HepG2 (cell line): ENCODE measurements at regions not wholly inside any gene's neighbourhood (a gene's known extent, or its start where the extent isn't known, plus 50 kb on each side); places are given as distances from the start of the nearest gene placed in this dataset.

Experiments
- ATAC-seq: fragments of 200-7000 bp; cut with Tn5 transposase; 3 replicates; pipeline ENCODE4 v1.9.1; 2020; ENCODE audit warnings: mild to moderate bottlenecking, moderate library complexity
- BruUV-seq: library from RNA; stranded (reverse); fragments of 400-500 nt; replicated peaks from 2 replicates; lab custom pipeline; 2021; lab: Mats Ljungman, UMichigan
- CTCF ChIA-PET: fragments of 300-600 bp; formaldehyde crosslinking; extraction: SDS; loops from one replicate; lab custom pipeline; 2021; ENCODE audit warnings: low total read pairs, inconsistent platforms, low intra/inter-chr PET ratio; lab: Yijun Ruan, JAX
- POLR2A ChIA-PET: fragments of 350-600 bp; sonication (Branson Sonifier 250); formaldehyde crosslinking; loops from one replicate; lab custom pipeline; 2020; ENCODE audit warnings: antibody characterized with exemption, inconsistent platforms; lab: Yijun Ruan, JAX
- DNase-seq: peaks from one replicate; pipeline ENCODE4 v3.0.0-alpha.2; 2015; ENCODE audit warnings: low spot score
- FAIRE-seq: peaks from 3 replicates; lab custom pipeline; 2011; peaks lifted over from hg19 to GRCh38; lab: Jason Lieb, UNC
- H2AFZ ChIP-seq: one replicate; pipeline ENCODE4 v1.6.1; 2011; ENCODE audit warnings: low read length, inconsistent platforms
- H3K27ac ChIP-seq: fragments of 300-600 bp; 3 replicates; pipeline ENCODE4 v1.8.0; 2011; ENCODE audit warnings: mixed run types, mild to moderate bottlenecking, mixed read lengths, low read length, inconsistent platforms; ENCODE audit not compliant: insufficient read depth; ENCODE audit errors: extremely low read length
- H3K27me3 ChIP-seq, 2 experiments: fragments of 200-600 bp in 1 of 2; 2 replicates in 1 of 2; 3 replicates in 1 of 2; pipeline versions ENCODE4 v1.6.0 to v1.8.0; 2011; ENCODE audit warnings: low read length in 2 of 2, mild to moderate bottlenecking in 2 of 2, moderate library complexity in 2 of 2, inconsistent platforms in 1 of 2; ENCODE audit not compliant: insufficient read depth in 2 of 2, control insufficient read depth in 1 of 2
- H3K36me3 ChIP-seq, 2 experiments: fragments of 200-600 bp in 1 of 2; replicated peaks in 1 of 2; 2 replicates in 1 of 2; 3 replicates in 1 of 2; pipeline versions ENCODE4 v1.5.1 to v1.8.0; 2011; ENCODE audit warnings: low read length in 2 of 2, inconsistent platforms in 1 of 2; ENCODE audit not compliant: insufficient read depth in 2 of 2, control insufficient read depth in 1 of 2
- H3K4me1 ChIP-seq: 2 replicates; pipeline ENCODE4 v1.5.1; 2012; ENCODE audit warnings: low read length, inconsistent platforms; ENCODE audit not compliant: insufficient read depth
- H3K4me2 ChIP-seq: 2 replicates; pipeline ENCODE4 v1.6.0; 2011; ENCODE audit warnings: low read depth, low read length, inconsistent platforms
- H3K4me3 ChIP-seq, 3 experiments: fragments of 200-600 bp in 1 of 3; sonication (generic), shearing (Covaris generic) in 1 of 3; replicated peaks in 1 of 3; 2 replicates each; pipeline ENCODE4 v1.5.1; 2011 to 2016; ENCODE audit warnings: low read length in 3 of 3, inconsistent platforms in 2 of 3, low read depth in 2 of 3, mild to moderate bottlenecking in 2 of 3, control low read depth in 1 of 3, mixed read lengths in 1 of 3; ENCODE audit not compliant: insufficient read depth in 1 of 3
- H3K79me2 ChIP-seq: one replicate; pipeline ENCODE4 v1.6.1; 2011; ENCODE audit warnings: low read length, inconsistent platforms; ENCODE audit not compliant: insufficient read depth
- H3K9ac ChIP-seq: 2 replicates; pipeline ENCODE4 v1.6.0; 2011; ENCODE audit warnings: mild to moderate bottlenecking, low read depth, low read length, inconsistent platforms; ENCODE audit not compliant: insufficient read depth
- H3K9me3 ChIP-seq: 2 replicates; pipeline ENCODE4 v1.5.1; 2012; ENCODE audit warnings: mild to moderate bottlenecking, low read length
- H4K20me1 ChIP-seq: 2 replicates; pipeline ENCODE4 v1.6.0; 2011; ENCODE audit warnings: inconsistent platforms, mild to moderate bottlenecking, low read length, moderate library complexity; ENCODE audit not compliant: insufficient read depth
- ETV5 ChIP-seq: IDR thresholded peaks from 2 replicates; pipeline ENCODE4 v1.6.1; 2018; ENCODE audit warnings: missing biosample characterization, missing genetic modification reagents, inconsistent platforms, borderline replicate concordance
- NPAS2 ChIP-seq: sonication (generic); formaldehyde crosslinking; IDR thresholded peaks from 2 replicates; pipeline ENCODE4 v1.8.0; 2022; ENCODE audit warnings: mild to moderate bottlenecking, missing genetic modification reagents, borderline replicate concordance
- ZSCAN22 ChIP-seq: sonication (generic); formaldehyde crosslinking; IDR thresholded peaks from 2 replicates; pipeline ENCODE4 v1.4.0; 2020; ENCODE audit warnings: mild to moderate bottlenecking, missing genetic modification reagents
- WGBS: methylation state at CpG from one replicate; pipeline ENCODE4 v1.1.6; 2017; ENCODE audit warnings: low lambda C conversion rate; 5-methylcytosine and 5-hydroxymethylcytosine counted together
- in situ Hi-C: cut with HindIII; loops from 2 replicates; pipeline ENCODE4 v1.10.0; 2017; ENCODE audit warnings: low pct_unique_long_range_greater_than_20kb; ENCODE audit not compliant: extremely low pct_ligation_motif_present
- intact Hi-C: fragments of 100-400 bp; cut with micrococcal nuclease; formaldehyde crosslinking; loops from one replicate; pipeline ENCODE4 v1.10.0; 2022; ENCODE audit not compliant: unreplicated experiment
- TF ChIP-seq, protein P1 (sequence below): sonication (generic); formaldehyde crosslinking; IDR thresholded peaks from 2 replicates; pipeline ENCODE4 v1.4.0; 2020; ENCODE audit warnings: missing genetic modification reagents, borderline replicate concordance

- no peak overlapping the region for H3K4me3 ChIP-seq
- H4K20me1 ChIP-seq = no peaks in the 10 kb centered on the region
- 0 out of 5 replicates have a peak, but pooled peaks cover 0 to 3% of the 10 kb centered on the region in 2 experiments for H3K27me3 ChIP-seq
- 44% methylated on average over 4 of the region's 4 CpGs for WGBS
- FAIRE-seq = no peak
- no peaks in the 10 kb centered on the region for H3K79me2 ChIP-seq
- no peak overlapping the region for H3K9ac ChIP-seq
- BruUV-seq = no TSS peak
- no peak for DNase-seq
- ChIA-PET POLR2A (no interaction called here), CTCF (no interaction called here)
- H3K9me3 ChIP-seq = no peaks in the 10 kb centered on the region
- intact Hi-C loops (no loop called here), in situ Hi-C loops (no loop called here)
- no peaks in the 10 kb centered on the region for H3K36me3 ChIP-seq
- no peak overlapping the region for H2AFZ ChIP-seq
- no peaks in the 10 kb centered on the region for H3K4me1 ChIP-seq
- H3K4me2 ChIP-seq = no peak overlapping the region
- TF ChIP-seq ETV5 (CRISPR knock-in tag) = no peak
- TF ChIP-seq, protein P1, sequence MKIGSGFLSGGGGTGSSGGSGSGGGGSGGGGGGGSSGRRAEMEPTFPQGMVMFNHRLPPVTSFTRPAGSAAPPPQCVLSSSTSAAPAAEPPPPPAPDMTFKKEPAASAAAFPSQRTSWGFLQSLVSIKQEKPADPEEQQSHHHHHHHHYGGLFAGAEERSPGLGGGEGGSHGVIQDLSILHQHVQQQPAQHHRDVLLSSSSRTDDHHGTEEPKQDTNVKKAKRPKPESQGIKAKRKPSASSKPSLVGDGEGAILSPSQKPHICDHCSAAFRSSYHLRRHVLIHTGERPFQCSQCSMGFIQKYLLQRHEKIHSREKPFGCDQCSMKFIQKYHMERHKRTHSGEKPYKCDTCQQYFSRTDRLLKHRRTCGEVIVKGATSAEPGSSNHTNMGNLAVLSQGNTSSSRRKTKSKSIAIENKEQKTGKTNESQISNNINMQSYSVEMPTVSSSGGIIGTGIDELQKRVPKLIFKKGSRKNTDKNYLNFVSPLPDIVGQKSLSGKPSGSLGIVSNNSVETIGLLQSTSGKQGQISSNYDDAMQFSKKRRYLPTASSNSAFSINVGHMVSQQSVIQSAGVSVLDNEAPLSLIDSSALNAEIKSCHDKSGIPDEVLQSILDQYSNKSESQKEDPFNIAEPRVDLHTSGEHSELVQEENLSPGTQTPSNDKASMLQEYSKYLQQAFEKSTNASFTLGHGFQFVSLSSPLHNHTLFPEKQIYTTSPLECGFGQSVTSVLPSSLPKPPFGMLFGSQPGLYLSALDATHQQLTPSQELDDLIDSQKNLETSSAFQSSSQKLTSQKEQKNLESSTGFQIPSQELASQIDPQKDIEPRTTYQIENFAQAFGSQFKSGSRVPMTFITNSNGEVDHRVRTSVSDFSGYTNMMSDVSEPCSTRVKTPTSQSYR = no peak
- H3K27ac ChIP-seq = no peak overlapping the region
- no peak for ATAC-seq
Measured at GRCh38 chr9:107431461-107431860, 58.1 kb downstream of the KLF4 start.

DNA sequence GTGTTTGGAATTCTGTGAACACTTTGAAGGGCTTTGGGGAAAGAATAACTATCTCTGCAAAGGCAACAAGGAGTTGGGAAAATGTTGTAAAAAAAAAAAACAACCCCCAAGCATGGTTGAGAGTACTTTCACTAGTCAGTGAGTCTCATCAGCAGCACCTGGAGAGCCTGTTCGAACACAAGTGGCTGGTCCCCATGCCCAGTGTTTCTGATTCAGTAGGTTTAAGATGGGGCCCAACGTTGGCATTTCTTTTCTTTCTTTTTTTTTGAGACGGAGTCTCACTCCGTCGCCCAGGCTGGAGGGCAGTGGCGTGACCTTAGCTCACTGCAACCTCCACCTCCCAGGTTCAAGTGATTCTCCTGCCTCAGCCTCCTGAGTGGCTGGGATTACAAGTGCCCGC, 59.5 kb downstream of the KLF4 start:
- in situ Hi-C loops = no loop called here
- WGBS = 44% methylated on average over 7 of the region's 7 CpGs
- Histone ChIP-seq H2AFZ (no peak overlapping the region), H3K79me2 (no peaks in the 10 kb centered on the region), H3K9ac (no peak overlapping the region), H4K20me1 (no peaks in the 10 kb centered on the region), H3K4me3 (no peak overlapping the region), H3K9me3 (no peaks in the 10 kb centered on the region), H3K36me3 (no peaks in the 10 kb centered on the region), H3K27me3 (0 out of 5 replicates have a peak, but pooled peaks cover 0 to 4% of the 10 kb centered on the region in 2 experiments), H3K27ac (no peak overlapping the region), H3K4me1 (peaks cover under 1% of the 10 kb centered on the region; the same call in 1 of the 2 replicates), H3K4me2 (no peak overlapping the region)
- POLR2A ChIA-PET = no interaction called here
- no peak for ATAC-seq
- intact Hi-C loops = no loop called here
- DNase-seq = no peak
- no peak for FAIRE-seq
- TF ChIP-seq NPAS2 (no peak), ZSCAN22 (CRISPR knock-in tag) (no peak)
- CTCF ChIA-PET = no interaction called here
- no TSS peak for BruUV-seq
